DND-41 (cell line): ENCODE measurements at regions not wholly inside any gene's neighbourhood (a gene's known extent, or its start where the extent isn't known, plus 50 kb on each side); places are given as distances from the start of the nearest gene placed in this dataset.

Source experiments
- ATAC-seq: fragments of 200-7000 bp; cut with Tn5 transposase; 3 replicates; pipeline ENCODE4 v1.9.1; 2021; ENCODE audit warnings: low read depth; ENCODE audit not compliant: insufficient read depth
- DNase-seq: peaks from one replicate; pipeline ENCODE4 v3.0.0-alpha.2; 2020
- H2AFZ ChIP-seq: 2 replicates; pipeline ENCODE4 v1.6.0; 2012; ENCODE audit warnings: low read depth, low read length
- H3K27ac ChIP-seq: 2 replicates; pipeline ENCODE4 v1.5.1; 2012; ENCODE audit warnings: low read length, inconsistent platforms
- H3K27me3 ChIP-seq: fragments of 200-600 bp; sonication (generic); 2 replicates; pipeline ENCODE4 v1.6.0; 2012; ENCODE audit warnings: low read length, mild to moderate bottlenecking, inconsistent platforms; ENCODE audit not compliant: insufficient read depth, poor library complexity
- H3K36me3 ChIP-seq: 2 replicates; pipeline ENCODE4 v1.5.1; 2012; ENCODE audit warnings: low read length, inconsistent platforms; ENCODE audit not compliant: insufficient read depth
- H3K4me1 ChIP-seq: 2 replicates; pipeline ENCODE4 v1.5.1; 2012; ENCODE audit warnings: mild to moderate bottlenecking, low read length; ENCODE audit not compliant: insufficient read depth
- H3K4me2 ChIP-seq: 2 replicates; pipeline ENCODE4 v1.6.0; 2012; ENCODE audit warnings: mild to moderate bottlenecking, moderate library complexity, low read length, inconsistent platforms; ENCODE audit not compliant: insufficient read depth
- H3K4me3 ChIP-seq, 2 experiments: fragments of 200-600 bp in 1 of 2; shearing (Covaris generic) in 1 of 2; 2 replicates each; pipeline ENCODE4 v1.5.1; 2012 to 2016; ENCODE audit warnings: inconsistent platforms in 2 of 2, low read length in 2 of 2, mild to moderate bottlenecking in 2 of 2, low read depth in 1 of 2, moderate library complexity in 1 of 2
- H3K79me2 ChIP-seq: 2 replicates; pipeline ENCODE4 v1.6.0; 2012; ENCODE audit warnings: low read length, inconsistent platforms; ENCODE audit not compliant: insufficient read depth
- H3K9ac ChIP-seq: 2 replicates; pipeline ENCODE4 v1.6.0; 2012; ENCODE audit warnings: low read depth, mild to moderate bottlenecking, inconsistent platforms, low read length, moderate library complexity
- H3K9me3 ChIP-seq: 2 replicates; pipeline ENCODE4 v1.5.1; 2012; ENCODE audit warnings: low read length, moderate library complexity, mild to moderate bottlenecking, inconsistent platforms; ENCODE audit not compliant: insufficient read depth, severe bottlenecking
- H4K20me1 ChIP-seq: 2 replicates; pipeline ENCODE4 v1.6.0; 2012; ENCODE audit warnings: low read length; ENCODE audit not compliant: insufficient read depth
- EZH2 ChIP-seq: IDR thresholded peaks from 3 replicates; pipeline ENCODE4 v1.6.1; 2012; ENCODE audit warnings: borderline replicate concordance, low read depth, mild to moderate bottlenecking, moderate library complexity, low read length, inconsistent platforms; ENCODE audit not compliant: severe bottlenecking
- TF ChIP-seq, protein P1 (sequence below): IDR thresholded peaks from 2 replicates; pipeline ENCODE4 v1.5.1; 2012; ENCODE audit warnings: borderline replicate concordance, low read length, moderate library complexity, mild to moderate bottlenecking; ENCODE audit not compliant: poor library complexity, severe bottlenecking; ENCODE audit errors: extremely low read depth

DNA sequence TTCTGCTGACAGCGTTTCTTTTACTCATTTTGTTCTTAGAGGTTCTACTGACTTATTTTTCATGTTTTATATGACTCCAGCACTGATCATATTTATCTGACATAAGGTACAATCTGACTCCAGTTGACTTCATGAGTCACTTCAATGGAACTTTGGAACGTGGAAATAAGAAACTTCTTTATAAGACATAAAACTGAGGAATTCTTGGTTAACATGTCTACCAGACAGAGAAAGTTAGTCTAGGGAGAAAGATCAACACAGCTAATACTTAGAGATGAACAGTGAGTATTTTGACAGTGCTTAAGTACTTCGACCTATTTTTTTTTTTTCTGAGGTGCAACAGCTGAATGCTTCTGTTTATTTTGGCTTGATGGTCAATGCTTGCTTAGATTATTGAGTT lies 679.5 kb downstream of the KCNJ2 start:
- Histone ChIP-seq H3K4me3 (no peak overlapping the region), H3K4me1 (no peaks in the 10 kb centered on the region), H3K27me3 (no peaks in the 10 kb centered on the region), H3K27ac (no peak overlapping the region), H3K79me2 (no peaks in the 10 kb centered on the region), H4K20me1 (no peaks in the 10 kb centered on the region), H3K9ac (no peak overlapping the region), H2AFZ (no peak overlapping the region), H3K9me3 (no peaks in the 10 kb centered on the region), H3K36me3 (no peaks in the 10 kb centered on the region), H3K4me2 (no peak overlapping the region)
- TF ChIP-seq, protein P1, sequence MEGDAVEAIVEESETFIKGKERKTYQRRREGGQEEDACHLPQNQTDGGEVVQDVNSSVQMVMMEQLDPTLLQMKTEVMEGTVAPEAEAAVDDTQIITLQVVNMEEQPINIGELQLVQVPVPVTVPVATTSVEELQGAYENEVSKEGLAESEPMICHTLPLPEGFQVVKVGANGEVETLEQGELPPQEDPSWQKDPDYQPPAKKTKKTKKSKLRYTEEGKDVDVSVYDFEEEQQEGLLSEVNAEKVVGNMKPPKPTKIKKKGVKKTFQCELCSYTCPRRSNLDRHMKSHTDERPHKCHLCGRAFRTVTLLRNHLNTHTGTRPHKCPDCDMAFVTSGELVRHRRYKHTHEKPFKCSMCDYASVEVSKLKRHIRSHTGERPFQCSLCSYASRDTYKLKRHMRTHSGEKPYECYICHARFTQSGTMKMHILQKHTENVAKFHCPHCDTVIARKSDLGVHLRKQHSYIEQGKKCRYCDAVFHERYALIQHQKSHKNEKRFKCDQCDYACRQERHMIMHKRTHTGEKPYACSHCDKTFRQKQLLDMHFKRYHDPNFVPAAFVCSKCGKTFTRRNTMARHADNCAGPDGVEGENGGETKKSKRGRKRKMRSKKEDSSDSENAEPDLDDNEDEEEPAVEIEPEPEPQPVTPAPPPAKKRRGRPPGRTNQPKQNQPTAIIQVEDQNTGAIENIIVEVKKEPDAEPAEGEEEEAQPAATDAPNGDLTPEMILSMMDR, result no peak
- no peak for TF ChIP-seq EZH2
- no peak for DNase-seq
- ATAC-seq, result no peak

DNA sequence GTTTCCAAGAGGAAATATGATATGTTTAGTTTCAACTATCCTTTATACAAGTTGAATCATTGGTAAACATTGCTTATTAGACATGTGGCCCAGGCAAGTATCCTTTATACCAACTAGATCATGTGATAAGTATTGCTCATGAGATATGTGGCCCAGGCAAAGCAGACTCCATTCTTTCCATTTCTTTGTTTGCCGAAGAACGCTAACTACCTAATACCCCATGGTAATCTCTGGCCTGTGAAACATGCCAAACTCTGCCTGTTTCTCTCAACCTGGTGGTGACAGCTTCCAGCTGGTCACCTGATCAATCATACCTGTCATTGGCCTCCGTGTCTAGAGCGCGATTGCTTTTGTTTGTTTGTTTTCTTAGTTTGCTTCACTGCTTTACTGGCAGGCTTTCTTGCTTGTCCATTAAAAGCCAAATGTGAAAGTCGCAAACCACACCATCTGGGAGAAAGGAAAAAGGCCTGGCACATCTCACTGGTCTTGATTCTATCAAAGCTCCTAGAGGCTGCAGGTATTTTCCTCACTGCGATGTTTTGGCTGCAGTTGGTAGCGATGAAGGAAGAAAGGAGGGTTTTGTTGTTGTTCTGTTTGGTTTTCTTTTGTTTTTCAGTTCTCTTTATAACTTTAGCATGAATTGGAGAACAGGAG lies 686.2 kb downstream of the KCNJ2 start:
- no peak overlapping the region for H3K9ac ChIP-seq
- H3K4me1 ChIP-seq, result no peaks in the 10 kb centered on the region
- H3K27me3 ChIP-seq, result no peaks in the 10 kb centered on the region
- no peak overlapping the region for H3K4me2 ChIP-seq
- DNase-seq (no peak), ATAC-seq (no peak)
- no peak overlapping the region for H3K4me3 ChIP-seq
- H4K20me1 ChIP-seq, result no peaks in the 10 kb centered on the region
- peaks cover 2% of the 10 kb centered on the region for H3K9me3 ChIP-seq
- TF ChIP-seq EZH2, result no peak
- TF ChIP-seq, protein P1, result no peak
- no peak overlapping the region for H2AFZ ChIP-seq
- H3K79me2 ChIP-seq, result no peaks in the 10 kb centered on the region
- H3K36me3 ChIP-seq, result no peaks in the 10 kb centered on the region
- H3K27ac ChIP-seq, result no peak overlapping the region

DNA sequence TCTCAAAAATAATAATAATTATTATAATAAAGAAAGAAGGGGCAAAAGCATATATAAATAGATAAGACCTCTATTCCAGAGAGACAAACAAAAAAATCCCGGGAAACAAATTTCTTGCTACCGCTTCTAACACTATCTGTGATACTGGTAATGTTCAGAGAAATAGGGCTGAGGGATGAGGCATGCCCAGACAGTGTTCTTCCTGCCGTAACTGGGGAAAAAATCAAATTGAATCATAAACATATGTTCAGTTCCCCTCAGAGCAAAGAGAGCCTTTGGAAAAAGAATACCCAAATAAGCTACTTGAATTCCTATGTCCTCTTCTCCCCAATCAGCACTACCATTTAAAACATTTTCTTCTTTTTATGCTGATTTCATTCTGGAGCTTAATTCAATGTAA lies 688.0 kb downstream of the KCNJ2 start:
- H3K36me3 ChIP-seq, result no peaks in the 10 kb centered on the region
- H3K4me2 ChIP-seq, result no peak overlapping the region
- H3K9ac ChIP-seq, result no peak overlapping the region
- TF ChIP-seq EZH2, result no peak
- TF ChIP-seq, protein P1, result no peak
- H4K20me1 ChIP-seq, result no peaks in the 10 kb centered on the region
- H3K27ac ChIP-seq, result no peak overlapping the region
- no peak for DNase-seq
- H2AFZ ChIP-seq, result no peak overlapping the region
- no peaks in the 10 kb centered on the region for H3K27me3 ChIP-seq
- ATAC-seq, result no peak
- H3K79me2 ChIP-seq, result no peaks in the 10 kb centered on the region
- H3K4me1 ChIP-seq, result no peaks in the 10 kb centered on the region
- H3K4me3 ChIP-seq, result no peak overlapping the region
- peaks cover 2% of the 10 kb centered on the region for H3K9me3 ChIP-seq
